NCI-H1436 (cell line): ENCODE measurements at regions not wholly inside any gene's neighbourhood (a gene's known extent, or its start where the extent isn't known, plus 50 kb on each side); places are given as distances from the start of the nearest gene placed in this dataset.
"Not testable (repeated sequence)": the region's sequence is repeated elsewhere in the genome, so short reads cannot be mapped to it uniquely, and the experiment has no call there.

Source experiments
- DNase-seq: peaks from one replicate; lab custom pipeline; 2025; lab: John Stamatoyannopoulos, UW

DNA sequence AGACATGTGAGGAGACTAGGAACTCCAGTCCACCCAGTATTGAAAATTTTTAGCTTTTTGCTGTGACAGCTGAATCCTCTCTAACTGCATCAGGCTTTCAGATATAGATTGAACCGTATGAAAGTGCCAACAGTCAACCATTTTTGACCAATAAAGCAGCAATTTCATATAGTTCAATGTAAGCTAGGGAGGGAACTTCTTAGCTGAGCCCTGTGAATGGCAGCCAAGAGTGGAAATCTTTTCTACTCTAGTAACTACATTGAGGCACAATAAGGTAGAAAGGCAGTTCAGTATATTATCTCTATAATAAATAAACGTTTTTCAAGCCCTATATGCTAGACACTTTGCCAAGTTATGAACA, 96.3 kb upstream of the TANK start:
- no peak for DNase-seq

DNA sequence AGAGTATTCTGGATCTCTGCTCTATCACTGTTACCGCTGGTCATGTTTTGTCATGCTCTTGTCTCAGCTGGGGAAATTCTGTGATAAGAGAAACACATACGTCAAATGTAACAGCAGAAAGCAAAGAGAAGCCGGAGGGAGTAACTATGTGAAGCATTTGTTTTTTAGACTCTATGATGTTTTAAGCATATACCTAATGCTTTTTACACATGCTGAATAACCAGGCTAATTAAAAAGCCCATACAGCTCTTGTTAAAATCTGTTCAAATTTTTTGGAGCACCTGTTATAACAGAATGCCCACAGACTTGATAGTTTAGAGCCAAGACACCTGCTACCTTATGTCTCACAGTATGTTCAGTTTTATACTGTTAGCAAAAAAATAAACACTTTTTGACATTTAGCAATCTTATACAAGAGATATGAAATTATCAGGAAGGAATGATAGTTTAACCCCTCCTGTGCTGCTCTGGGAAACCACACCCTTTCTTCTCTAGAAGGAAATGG, 92.3 kb upstream of the TANK start:
- DNase-seq, result no peak

DNA sequence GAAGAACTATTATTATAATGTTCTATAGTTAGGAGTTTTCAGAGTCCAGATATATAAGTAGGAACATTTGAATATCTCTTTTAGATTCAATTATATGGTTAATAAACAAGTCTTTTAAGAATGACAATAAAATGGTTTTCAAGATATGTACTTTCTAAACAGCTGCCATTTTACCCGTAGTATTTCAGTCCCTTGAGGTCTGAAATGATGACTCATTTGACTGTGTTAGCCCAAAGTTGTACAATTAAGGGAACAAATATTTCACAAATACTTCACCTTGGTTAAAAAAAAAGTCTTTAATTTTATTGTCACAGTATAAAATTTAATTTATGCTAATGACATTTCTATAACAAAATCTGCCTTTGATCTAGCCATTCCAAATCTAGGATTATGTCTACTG, 91.6 kb upstream of the TANK start:
- no peak for DNase-seq

DNA sequence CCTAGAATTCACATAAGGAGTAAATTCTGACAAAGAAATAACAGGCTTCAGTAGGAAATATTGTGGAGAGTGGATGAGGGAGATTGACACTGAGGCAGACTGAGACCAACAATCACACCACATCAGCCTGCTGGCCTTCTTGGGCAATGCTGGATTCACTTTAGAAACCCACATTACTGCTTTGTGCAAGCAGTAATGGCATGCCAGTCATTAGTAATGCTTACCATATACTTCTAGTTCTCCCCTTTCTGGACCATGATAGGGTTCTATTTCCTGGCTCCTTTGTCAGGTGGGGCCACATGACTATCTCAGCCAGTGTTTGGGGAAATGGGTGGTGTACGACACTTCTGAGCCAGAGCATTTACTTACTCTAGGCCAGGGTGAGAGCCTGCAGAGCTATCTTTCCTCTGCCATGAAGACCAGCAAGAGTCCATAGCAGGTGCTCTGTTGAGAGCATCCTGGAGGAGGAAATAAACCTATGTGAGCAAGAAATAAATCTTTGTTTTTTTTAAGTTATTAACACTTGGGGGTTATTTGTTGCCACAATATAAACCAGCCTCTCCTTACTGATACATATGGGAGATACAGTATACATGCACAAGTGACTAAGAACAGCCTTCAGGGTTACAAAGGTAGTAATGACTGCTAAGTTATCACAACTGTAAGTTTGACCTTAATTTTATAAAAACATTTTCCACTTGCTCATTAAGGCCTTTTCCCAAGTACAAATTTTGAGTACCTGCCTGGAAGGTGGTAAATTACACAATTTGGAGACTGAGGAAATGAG, 89.3 kb upstream of the TANK start:
- no peak for DNase-seq

DNA sequence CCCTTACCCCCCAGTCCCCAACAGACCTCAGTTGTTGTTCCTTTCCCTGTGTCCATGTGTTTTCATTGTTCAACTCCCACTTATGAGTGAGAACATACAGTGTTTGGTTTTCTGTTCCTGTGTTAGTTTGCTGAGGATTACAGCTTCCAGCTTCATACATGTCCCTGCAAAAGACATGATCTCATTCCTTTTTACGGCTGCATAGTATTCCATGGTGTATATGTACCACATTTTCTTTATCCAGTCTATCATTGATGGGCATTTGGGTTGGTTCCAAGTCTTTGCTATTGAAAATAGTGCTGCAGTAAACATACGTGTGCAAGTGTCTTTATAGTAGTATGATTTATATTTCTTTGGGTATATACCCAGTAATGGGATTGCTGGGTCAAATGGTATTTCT, 87.8 kb upstream of the TANK start:
- not testable (repeated sequence) for DNase-seq

DNA sequence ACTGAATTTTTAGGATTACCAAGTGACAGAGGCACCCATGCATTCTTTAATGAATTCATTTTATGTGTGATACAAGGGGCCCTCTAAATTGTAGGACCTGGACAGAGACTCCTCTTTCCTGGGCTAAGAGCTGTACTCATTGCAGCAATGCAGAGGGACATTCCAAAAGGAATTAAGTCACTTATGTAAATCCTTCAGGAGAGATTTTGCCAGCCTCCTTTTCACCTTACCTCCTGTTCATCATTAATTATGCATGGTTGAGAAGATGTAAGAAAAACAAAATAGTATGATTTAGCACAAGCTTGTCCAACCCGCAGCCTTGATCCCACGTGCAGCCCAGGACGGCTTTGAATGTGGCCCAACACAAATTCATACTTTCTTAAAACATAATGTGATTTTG, 84.5 kb upstream of the TANK start:
- DNase-seq, result no peak

DNA sequence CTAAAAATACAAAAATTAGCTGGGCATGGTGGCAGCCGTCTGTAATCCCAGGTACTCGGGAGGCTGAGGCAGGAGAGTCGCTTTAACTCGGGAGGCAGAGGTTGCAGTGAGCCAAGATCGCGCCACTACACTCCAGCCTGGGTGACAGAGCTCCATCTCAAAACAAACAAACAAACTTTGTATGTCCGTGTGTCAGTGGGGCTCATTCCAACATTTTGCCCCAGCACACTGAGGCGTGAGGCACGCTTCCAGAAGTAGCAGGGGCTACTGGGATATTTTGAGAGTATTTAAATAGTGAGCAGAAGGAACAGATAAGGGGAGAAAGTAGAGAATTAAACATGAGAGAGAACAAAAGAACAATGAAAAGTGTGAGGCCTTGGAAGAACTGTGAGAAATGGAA, 83.3 kb upstream of the TANK start:
- DNase-seq, result no peak

DNA sequence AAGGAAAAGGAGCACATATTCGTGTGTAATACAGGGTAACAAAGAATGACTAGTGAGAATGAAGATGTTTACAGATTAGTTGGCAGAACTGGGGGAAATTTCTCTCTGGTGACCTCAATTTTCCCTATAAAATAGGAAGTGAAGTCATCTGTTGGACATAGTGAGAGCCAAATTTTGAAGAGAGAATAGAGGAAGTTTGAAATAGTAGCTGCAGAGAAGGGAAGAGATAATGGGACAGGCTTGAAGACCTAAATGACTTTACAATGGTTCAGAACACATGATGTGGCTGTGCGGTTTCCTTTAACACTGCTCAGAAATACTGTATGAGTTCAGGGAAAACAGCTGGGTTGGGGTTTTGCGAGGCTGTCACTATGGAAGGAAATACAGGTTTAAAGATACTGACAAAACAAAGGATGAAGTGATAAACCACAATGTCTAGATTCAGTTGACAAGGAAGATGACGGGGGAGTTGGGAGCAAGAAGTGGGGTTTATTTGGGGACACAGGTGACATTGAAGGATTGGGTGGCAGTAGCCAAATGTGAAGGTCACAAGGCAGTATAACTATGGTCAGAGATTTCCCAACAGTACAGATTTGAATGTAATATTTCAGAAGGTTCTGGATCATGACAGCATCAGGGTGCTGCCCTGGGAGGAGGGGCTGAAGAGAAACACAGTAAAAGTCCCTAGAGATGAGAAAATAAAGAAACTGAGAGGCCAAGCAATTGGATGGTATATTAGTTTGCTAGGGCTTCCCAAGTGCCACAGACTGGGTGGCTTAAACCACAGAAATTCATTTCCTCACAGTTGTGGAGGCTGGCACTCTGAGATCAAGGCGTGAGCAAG, 82.6 kb upstream of the TANK start:
- DNase-seq, result no peak

DNA sequence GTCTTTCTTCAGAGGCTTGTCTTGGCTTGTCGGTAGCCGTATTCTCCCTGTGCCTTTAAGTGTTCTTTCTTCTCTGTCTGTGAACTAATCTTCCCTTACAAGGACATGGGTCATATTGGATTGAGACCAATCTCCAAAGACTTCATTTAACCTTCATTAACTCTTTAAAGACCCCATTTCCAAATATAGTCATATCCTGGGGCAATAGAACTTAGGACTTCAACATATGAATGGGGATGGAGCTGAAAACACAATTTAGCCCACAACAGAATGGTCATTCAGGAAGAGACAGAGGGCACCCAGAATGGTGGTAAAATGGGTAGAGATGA, 82.1 kb upstream of the TANK start:
- DNase-seq, result no peak

DNA sequence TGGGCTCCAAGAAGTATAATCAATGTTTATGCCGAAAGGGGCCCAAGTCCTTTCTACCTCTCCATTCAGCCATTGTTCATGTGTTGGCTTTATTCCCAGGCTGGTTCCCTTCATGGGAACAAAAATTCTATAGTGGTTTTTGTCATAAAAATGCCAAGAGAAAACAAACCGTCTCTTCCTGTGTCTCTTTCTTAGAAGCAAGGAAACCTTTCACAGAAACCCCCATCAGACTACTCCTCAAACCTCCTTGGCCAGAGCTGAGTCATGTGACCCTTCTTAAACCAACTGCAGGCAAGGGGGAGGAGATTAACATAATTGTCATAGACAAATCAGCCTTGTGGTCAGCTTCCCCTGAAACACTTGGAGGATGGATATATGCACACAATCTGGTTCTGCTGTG, 75.1 kb upstream of the TANK start:
- no peak for DNase-seq

DNA sequence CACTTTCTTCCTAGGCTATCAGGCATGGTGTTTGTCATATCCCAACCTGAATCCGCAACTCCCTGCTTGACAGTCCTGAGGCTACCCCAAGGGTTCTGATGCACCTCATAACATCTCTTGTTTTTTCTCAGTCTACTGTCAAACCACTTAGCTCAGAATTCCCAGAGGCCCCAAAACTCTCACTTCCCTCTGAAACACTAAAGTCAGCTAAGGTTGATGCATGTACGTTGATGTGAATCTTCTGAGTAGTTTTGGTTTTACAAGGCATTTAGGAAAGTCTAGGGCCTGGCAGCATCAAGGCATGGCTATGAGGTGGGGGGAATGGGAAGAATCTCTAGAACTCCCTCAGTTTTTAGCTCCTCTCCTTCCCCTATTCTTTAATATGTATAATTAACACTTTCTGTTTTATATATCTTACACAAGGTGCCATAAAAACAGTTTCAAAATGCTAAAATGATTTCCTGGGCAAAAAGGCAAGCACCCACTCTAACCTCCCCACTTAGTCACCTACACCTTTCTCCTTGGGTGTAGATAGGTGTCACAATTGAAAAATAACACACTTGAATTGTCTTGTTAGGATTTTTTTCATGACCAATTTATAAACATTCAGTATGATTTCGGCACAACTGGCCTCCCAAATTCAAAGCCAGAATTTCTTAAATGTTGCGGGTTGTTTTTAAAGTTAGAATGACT, 71.4 kb upstream of the TANK start:
- no peak for DNase-seq

DNA sequence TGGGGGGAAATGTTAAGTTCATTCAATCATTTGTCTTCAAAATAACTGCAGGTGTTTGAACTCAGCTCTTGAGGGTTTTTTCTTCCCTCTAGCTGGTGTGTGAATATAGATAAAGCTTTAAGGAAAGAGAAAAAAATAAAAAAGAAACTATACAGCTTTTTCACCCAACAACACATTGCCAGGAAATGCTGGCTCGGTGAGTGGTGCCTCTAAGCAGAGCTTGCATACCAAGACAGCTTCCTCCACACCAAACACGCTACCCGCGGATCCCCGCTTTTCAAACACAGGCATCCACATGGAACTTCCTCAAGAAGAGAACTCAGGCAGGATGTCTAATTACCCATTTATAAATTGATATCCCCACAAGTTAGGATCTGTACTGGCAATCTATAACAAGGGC, 69.8 kb upstream of the TANK start:
- DNase-seq, result no peak

DNA sequence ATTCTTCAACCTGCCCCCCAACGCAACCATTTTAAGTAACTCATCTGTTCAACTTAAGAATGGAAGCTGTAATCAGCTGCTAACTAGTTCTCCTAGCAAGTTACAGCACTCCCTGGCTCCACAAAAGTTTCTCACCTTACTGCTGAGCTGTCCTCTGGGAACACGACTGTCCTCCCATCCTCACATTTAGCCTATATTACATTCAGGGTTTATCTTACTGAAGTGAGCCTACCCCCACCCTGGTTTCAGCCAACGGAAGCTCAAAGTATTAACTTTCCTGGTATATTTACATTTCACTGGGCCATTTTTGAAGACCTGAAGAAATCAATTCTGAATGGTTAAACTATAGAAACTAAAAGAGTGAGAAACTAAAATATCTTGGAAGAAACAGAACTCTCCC, 64.9 kb upstream of the TANK start:
- DNase-seq, result no peak

DNA sequence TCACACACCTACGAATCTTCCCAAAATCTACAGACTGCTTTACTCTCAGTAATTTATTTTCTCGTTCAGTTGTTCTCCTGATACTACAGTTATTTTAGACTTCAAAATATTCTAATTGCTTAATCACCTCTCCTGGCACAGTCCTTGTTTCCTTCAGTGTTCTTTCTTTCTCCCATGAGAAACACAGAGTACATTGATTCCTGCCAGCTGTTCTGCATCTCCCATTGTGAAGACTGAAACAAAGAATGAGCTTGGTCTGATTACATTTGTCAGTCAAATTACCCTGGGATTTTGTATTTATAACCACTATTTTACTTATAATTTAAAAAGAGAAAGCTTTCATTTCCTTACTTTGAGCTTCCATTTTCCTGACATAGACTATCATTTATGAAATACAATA, 63.9 kb upstream of the TANK start:
- DNase-seq, result peak; percentile 62

DNA sequence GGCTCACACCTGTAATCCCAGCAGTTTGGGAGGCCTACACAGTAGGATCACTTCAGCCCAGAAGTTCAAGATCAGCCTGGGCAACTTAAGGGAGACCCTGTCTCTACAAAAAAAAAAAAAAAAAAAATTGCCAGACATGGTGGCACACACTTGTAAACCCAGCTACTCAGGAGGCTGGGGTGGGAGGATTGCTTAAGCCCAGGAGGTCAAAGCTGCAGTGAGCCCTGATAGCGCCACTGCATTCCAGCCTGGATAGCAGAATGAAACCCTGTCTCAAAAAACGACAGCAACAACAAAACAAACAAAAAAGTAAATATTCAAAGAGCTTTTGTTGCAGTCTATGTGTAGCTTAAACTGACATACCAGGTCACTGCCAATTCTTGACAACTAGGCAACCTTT, 63.1 kb upstream of the TANK start:
- no peak for DNase-seq

DNA sequence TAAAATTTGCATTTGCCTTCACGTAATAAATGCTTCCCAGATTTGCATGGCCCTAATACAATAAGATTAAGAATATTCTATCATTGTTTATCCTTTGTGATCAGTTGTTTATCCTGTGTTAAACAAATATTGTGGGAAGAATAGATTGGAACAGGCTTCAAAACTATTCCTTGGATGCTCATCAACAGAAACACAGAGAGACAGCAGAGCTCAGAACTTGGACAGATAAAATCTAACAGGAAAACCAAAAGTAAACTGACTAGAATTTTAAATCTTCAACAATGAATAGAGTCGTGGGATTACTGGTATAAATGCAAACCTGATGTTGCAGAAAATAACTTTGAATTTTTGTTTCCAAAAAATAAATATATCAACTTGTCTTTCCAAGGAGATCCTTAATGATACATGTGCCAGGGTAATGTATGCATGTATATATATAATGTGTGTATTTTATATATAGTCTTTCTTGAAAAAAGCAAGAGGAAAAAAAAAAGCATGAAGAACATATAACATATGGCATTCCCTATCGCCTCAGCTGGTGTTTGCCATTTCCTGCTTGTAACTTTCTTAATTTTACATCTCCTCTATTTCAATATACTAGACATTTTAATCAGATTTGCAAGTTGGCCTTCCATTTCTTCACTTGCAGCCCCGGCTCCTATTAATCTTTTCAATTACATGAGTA, 59.9 kb upstream of the TANK start:
- no peak for DNase-seq

DNA sequence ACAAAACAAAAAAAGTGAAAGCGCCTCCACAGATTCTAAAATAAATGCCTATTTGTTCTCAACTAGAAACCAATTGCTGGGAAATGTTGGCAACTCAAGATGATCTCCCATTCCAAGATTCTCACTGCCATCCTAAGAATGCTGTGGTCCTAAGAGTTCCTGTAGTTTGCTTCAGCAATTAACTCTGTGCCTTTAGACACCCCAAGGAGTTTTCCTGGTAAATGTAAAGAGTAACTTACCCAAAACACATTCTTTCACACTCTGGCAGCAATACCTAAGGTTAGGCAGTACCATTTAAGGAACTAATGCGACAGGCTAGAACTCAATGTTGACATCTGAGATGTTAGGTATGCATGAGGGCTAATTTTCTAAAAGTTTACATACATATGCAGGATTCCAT, 58.8 kb upstream of the TANK start:
- DNase-seq, result no peak

DNA sequence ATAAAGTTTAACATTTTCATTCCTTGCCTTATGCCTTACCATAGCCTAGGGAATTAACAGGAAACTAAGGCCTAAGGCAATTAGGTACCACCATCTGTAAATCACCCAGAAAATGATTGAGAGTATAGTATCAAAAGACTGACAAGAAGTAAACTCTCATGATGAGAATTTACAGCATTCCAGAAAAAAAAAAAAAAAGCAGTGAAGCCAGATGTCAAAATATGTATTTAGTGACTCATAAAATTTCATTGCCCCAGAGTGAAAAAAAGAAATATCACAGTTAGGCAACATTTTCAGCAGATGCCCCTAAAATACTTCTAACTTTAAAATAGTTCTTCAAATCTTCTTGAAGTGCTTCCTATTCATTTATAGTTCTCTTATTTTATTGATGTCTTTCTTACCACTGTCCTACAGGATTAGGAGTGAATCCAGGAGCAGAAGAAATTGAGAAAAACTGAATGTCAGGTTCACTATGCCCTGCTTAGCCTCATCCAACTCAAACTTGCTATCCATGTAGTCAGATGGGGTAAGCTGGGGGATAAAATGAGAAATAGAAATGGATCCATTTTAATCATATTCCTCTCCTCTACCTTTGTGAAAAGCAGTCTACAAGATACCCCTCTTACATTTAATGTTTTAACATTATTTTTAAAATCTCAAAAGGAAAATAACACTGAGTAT, 57.3 kb upstream of the TANK start:
- DNase-seq, result no peak

DNA sequence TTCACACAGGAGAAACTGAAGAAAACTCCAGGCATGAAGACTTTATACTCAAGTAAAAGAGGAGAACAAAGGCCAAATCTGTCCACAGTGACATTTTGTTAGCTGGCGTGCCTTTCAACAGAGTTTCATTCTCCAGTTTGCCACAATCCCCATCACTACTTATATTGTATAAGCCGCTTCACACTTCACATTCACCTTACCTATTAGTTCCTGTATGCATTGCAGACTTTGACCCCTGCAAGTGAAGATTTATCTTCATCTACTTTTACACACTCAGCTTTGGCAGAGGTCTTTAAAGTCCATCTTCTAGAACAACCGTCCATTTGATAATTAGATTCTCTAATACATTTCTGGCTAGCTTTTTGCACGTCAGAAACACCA, 56.8 kb upstream of the TANK start:
- no peak for DNase-seq

DNA sequence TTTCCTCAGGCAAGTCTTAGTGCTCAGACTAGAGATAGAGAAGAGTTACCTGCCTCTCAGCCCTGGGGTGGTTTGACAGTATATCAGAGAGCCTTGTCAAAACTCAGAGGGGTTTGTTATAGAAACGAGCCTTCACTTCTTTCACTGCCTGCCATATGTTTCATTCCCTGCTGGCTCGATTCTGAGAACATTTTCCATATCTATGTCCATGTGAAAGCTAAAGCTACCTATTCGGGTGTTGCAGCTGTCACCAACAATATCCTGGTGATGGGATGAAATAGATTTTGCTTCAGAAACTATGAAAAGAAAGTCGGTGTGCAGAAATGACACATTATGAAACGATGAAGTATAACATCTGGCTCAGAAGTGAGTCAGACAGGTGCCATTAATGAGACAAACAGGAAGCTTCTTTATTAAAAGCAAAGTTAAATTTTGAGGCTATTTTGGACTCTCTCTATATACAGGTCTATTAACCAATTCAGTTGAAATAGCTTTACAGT, 56.1 kb upstream of the TANK start:
- DNase-seq, result no peak

DNA sequence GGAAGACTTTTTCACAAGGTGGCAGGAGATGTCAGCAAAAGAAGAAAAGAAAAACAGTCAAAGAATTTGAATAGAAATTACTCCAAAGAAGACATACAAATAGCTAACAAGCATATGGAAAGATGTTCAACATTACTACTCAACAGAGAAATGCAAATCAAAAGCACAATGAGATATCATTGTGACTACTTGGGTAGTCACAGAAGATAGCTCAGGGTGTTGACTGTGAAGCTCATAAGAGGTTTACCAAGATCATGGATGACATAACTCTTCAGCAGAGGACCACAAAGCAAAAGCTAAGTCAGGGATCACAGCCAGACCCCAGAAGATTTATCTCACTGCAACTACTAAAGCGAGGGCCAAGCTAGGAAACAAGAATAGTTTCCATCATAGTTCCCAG, 53.0 kb upstream of the TANK start:
- DNase-seq, result no peak
